ENCODE measurements at regions not wholly inside any gene's neighbourhood (a gene's known extent, or its start where the extent isn't known, plus 50 kb on each side); places are given as distances from the start of the nearest gene placed in this dataset.

GRCh38 chr7:47688311-47689100 is 106.6 kb upstream of the TNS3 start:
- TF ChIP-seq CTCF (IDR thresholded peaks at IDR 0.05; ENCODE audit: low read length) (no peak), EZH2phosphoT487 (IDR thresholded peaks at IDR 0.05; ENCODE audit: low read length) (no peak), EZH2 (optimal IDR thresholded peaks at IDR 0.05; ENCODE audit: low read depth, low read length) (no peak)

Data from MM.1S (cell line).